GM21367 (cell line): ENCODE measurements at regions not wholly inside any gene's neighbourhood (a gene's known extent, or its start where the extent isn't known, plus 50 kb on each side); places are given as distances from the start of the nearest gene placed in this dataset.
A peak's percentile ranks its signal among the peaks of the same experiment; 100 is the strongest.
"Not testable (repeated sequence)": the region's sequence is repeated elsewhere in the genome, so short reads cannot be mapped to it uniquely, and the experiment has no call there.

Source experiments
- ATAC-seq: cut with Tn5 transposase; IDR thresholded peaks from one replicate; pipeline ENCODE4 v1.9.1; 2021; ENCODE audit not compliant: unreplicated experiment

DNA sequence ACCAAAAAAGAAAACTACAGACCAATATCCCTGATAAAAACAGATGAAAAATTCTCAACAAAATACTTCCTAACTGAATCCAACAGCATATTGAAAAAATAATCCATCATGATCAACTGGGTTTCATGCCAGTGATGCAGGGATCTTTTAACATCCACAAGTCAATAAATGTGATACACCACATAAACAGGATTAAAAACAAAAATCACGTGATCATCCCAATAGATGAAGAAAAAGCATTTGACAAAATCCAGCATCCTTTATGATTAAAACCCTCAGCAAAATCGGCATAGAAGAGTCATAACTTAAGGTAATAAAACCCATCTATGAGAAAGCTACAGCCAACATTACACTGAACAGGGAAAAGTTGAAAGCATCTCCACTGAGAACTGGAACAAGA is 107.5 kb downstream of the DCLK3 start:
- ATAC-seq, result no peak

- no peak for ATAC-seq
Observed at GRCh38 chr3:36653095-36653494, 111.3 kb downstream of the DCLK3 start.

DNA sequence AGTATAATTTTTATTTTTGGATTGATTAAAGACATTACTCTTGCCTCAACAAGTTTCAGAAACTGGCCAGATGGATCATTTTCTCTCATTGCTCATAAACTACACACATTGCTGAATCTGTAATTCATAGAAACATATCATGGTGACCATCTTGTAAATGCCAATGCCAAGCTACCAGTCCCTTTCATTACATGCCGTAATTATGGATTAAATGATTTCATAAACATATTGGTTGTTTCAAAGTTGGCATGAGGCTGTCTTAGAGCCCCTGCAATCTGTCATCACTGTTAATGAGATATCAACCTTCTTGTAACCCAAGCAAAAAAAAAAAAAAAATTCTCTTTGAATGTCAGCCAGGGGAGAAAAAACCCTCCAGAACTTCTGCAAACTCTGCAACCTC is 112.2 kb downstream of the DCLK3 start:
- ATAC-seq, result no peak

- no peak for ATAC-seq
Observed at GRCh38 chr3:36650271-36650671, 114.1 kb downstream of the DCLK3 start.

GRCh38 chr3:36649125-36649524 is 115.2 kb downstream of the DCLK3 start:
- ATAC-seq, result no peak

- peak; percentile 64 for ATAC-seq
Observed at GRCh38 chr3:36648241-36649034, 115.9 kb downstream of the DCLK3 start.

DNA sequence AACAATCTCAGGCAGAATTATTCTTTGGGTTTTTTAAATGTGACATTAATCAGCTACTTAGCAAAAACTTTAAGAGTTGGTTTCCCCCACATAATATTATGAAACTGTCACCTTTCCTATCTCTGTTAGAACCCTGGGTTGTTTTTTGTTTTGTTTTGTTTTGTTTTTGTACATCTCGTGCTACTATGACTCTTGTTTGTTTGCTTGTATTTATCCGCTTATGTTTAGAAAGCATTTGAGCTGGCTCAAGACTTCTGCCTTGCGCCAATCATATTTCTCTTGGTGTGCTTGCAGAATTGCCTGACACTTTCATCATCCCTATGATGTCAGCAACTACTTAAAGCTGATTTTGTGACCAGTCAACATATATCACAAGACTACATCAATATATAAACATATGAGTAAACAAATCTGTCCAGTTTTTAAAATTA is 116.9 kb downstream of the DCLK3 start:
- ATAC-seq, result no peak

GRCh38 chr3:36643192-36643591 is 121.2 kb downstream of the DCLK3 start:
- ATAC-seq, result no peak

- ATAC-seq, result no peak
Observed at GRCh38 chr3:36635731-36636130, 128.6 kb downstream of the DCLK3 start.

- not testable (repeated sequence) for ATAC-seq
Observed at GRCh38 chr3:36633897-36634296, 130.5 kb downstream of the DCLK3 start.

GRCh38 chr3:36633060-36633459 is 131.3 kb downstream of the DCLK3 start:
- ATAC-seq, result no peak

GRCh38 chr3:36631549-36631948 is 132.8 kb downstream of the DCLK3 start:
- no peak for ATAC-seq

GRCh38 chr3:36615861-36616260 is 148.5 kb downstream of the DCLK3 start:
- ATAC-seq, result no peak

GRCh38 chr3:36606871-36607765 is 157.2 kb downstream of the DCLK3 start:
- ATAC-seq, result no peak

DNA sequence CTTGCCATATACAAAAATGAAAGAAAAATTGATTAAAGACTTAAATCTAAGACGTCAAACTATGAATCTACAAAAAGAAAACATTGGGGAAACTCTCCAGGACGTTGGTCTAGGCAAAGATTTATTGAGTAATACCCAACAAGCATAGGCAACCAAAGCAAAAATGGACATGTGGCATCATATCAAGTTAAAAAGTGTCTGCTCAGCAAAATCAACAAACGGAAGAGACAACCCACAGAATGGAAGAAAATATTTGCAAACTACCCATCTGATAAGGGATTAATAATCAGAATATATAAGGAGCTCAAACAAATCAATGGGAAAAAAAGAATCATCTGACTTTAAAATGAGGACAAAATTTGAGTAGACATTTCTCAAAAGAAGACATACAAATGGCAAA is 160.9 kb downstream of the DCLK3 start:
- no peak for ATAC-seq

DNA sequence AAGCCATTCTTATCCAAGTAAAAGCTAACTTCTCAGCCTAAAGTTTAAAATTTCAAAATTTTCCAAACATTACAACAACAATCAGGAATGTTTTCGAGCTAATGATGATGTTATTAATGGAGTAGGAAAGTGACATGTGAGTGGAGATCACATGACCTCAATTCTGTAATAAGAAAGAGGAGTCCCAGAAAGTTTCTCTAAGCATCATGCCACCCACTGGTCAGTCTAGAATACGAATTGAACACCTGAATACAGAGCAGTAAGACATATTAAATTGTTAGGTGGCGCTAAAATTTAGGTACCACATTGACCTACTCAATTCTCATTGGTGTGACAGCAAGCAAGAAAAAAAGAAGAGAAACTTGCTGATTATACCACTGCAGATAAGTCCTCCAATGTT is 163.9 kb downstream of the DCLK3 start:
- no peak for ATAC-seq
